DMS 273 (cell line): ENCODE measurements at regions not wholly inside any gene's neighbourhood (a gene's known extent, or its start where the extent isn't known, plus 50 kb on each side); places are given as distances from the start of the nearest gene placed in this dataset.
"Not testable (repeated sequence)": the region's sequence is repeated elsewhere in the genome, so short reads cannot be mapped to it uniquely, and the experiment has no call there.

Experiments used
- DNase-seq: peaks from one replicate; lab custom pipeline; 2025; ENCODE audit not compliant: unreplicated experiment; lab: John Stamatoyannopoulos, UW

GRCh38 chr6:12506159-12506558, 210.4 kb upstream of the PHACTR1 start:
- no peak for DNase-seq

GRCh38 chr6:12507636-12508035, 208.9 kb upstream of the PHACTR1 start:
- no peak for DNase-seq

DNA sequence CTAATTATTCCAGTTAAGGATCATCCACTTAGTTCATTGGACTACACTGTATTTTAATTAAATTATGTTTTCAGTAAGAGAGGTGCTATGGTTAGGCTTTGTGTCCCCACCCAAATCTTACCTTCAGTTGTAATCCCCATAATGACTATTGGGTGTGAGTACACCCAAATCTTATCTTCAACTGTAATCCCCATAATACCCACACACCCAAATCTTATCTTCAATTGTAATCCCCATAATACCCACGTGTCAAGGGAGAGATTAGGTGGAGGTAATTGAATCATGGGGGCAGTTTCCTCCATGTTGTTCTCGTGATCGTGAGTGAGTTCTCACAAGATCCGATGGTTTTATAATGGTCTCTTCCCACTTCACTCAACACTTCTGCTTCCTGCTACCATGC, 208.0 kb upstream of the PHACTR1 start:
- DNase-seq = no peak

DNA sequence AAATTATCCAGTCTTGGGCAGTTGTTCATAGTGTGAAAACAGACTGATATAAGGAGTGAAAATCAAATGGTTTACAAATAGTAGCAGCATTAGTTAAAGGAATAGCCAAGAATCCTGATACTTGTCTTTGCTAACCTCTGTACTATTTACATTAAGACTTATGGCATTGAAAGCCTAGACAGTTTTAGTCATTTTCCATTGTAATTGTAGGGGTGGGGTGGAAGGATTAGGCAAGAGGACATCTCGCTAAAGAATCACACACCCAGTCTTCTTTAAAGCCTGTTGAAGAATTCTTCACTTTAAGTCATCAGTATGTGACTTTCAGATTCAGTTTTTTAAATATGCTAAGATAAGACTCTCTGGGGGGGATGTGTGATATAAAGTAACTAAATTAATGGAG, 207.5 kb upstream of the PHACTR1 start:
- DNase-seq = no peak

DNA sequence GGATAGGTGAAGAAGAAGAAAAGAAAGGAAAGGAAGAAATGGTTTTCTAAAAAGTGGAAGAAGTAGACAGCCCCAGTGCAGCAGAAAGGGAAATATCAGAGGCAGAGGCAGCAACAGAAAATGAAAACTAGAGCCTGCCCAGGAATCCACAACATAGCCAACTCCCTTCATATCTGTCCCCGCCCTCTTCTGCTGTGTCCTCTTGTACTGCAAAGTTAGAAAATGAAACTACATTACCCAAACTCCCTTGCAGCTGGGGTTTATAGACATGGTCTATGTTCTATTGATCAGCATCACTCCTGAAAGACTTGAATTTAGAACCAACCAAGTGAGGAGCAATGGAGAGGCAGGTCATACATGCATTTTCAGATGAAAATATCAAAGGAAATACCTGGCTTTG, 200.5 kb upstream of the PHACTR1 start:
- DNase-seq = no peak

DNA sequence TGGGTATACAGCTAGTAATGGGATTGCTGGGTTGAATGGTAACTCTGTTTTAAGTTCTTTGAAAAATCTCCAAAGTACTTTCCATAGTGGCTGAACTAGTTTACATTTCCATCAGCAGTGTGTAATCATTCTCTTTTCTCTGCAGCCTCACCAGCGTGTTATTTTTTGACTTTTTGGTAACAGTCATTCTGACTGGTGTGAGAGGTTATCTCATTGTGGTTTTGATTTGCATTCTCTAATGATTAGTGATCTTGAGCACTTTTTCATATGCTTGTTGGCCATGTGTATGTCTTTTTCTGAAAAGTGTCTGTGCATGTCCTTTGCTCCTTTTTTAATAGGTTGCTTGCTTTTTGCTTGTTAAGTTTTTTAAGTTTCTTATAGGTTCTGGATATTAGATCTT, 194.2 kb upstream of the PHACTR1 start:
- DNase-seq = no peak

GRCh38 chr6:12523726-12524125, 192.8 kb upstream of the PHACTR1 start:
- DNase-seq = no peak

DNA sequence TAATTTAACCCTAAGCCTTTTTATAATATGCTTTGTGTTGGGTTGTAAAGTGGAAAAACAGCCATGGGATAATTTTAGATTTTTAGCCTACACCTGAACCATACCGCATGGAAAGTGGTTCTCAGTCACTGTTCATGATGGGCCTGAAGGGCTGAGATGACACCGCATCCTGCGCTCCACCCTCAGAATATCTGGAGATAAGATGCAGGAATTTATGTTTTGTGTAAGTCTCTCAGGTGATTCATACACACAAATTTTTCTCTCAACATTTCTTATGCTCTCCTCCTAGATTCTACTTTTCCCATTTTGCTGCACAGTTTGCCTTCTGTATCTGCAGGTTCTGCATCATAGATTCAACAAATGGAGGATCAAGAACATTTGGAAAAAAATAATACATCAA, 191.3 kb upstream of the PHACTR1 start:
- no peak for DNase-seq

DNA sequence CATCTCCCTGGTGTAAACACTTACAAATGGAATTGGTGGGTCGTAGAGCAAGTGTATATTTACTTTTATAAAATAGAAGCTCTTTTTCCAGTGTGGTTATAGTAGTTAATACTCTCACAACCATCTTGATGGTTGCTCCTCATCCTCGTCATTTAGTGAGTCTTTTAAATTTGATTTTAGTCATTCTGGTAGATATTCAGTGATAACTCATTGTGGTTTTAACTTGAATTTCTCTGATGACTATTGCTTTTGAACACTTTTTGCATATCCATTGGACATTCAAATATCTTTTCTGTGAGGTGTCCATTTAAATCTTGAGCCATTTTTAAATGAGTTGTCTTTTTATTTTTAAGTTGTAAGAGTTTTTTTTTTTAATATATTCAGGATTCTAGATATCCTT, 189.2 kb upstream of the PHACTR1 start:
- DNase-seq = no peak

DNA sequence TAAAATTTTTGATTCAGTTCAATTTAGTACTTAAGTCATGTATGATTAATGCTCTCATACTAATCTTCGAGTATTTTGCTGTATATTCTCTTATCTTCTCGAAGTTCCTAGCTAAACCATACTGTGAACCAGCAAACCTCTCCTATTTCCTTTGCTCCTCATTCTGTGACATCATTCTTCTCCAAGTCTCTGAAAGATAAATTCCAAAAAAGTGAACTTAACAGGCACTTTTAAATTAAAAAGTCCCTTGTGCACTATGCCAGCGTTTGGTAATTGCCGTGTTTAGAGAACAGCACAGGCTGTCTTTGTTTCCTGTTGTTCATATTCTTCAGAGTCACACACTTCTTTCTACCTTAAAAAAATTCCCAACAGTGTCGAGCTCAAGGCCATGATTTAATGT, 188.4 kb upstream of the PHACTR1 start:
- no peak for DNase-seq

DNA sequence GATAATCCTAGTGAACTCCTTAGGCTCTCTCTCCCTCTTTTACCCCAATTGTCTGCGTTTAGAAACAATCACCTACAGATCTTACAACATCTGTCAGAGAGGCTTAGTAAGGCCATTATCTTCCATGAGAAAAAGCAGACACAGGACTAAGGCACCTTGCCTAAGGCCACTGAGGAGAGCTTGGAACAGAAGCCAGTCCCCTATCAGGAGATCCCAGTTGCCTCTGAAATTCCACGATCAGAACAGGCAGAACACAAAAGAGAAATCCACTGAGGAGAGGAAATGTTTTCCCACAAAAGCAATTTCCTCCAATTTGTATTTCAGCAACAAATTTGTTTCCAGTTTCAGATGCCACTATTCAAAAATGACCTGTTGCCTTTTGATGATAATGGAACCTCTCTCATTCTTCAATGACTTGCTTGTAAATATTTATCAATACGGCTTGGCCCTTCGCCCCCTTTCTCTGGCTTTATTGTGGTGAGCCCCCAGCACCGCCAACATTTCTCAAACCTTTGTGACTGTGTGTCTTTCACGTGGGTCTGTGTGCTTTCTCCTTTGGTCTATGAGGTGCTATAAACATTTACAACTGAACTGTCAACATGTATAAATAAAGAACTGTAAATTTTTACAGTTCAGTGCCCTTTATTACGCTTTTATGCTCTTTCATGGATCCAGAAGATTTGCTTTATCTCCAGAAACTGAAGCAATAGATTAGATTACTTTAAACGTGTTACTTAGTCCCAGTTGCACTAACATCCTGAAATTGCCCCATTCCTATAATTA, 187.8 kb upstream of the PHACTR1 start:
- no peak for DNase-seq

GRCh38 chr6:12529364-12530019, 187.1 kb upstream of the PHACTR1 start:
- no peak for DNase-seq

GRCh38 chr6:12530345-12530744, 186.2 kb upstream of the PHACTR1 start:
- DNase-seq = no peak

- DNase-seq = no peak
Observed at GRCh38 chr6:12533586-12533985, 183.0 kb upstream of the PHACTR1 start.

DNA sequence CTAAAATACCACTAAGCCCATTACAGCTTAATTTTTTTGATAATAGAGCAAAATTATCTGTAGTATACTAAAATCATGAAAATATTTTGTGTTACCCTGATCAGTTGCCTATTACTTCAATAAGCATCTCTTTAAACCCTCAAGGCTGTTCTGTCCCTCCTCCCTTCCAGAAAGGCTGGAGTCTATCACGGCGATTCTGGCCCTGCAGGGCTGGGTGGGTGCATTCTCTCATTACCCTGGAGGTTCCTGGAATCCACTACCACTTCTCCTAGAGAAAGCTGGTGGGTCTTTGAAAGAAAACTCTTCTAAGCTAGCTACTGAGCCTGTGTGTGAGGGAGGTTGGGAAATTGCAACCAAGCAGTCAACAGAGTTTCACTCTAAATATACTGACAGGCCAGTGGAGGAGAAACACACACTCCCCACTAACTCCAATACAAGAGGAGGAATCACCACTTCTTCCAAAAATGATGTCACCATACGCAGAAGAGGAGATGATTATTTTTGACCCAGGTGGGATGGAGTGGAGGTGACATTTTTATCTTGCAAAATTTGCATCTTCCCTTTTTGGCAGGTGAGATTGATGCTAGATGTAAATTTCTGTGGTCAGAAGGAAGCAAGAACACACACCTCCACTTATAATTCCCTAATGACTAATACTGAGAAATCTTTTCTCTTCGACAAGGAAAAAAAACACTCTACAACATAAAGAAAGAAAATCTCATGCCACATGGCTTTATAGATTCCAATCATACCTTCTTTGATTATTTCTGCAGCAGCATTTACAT, 182.3 kb upstream of the PHACTR1 start:
- DNase-seq = no peak

DNA sequence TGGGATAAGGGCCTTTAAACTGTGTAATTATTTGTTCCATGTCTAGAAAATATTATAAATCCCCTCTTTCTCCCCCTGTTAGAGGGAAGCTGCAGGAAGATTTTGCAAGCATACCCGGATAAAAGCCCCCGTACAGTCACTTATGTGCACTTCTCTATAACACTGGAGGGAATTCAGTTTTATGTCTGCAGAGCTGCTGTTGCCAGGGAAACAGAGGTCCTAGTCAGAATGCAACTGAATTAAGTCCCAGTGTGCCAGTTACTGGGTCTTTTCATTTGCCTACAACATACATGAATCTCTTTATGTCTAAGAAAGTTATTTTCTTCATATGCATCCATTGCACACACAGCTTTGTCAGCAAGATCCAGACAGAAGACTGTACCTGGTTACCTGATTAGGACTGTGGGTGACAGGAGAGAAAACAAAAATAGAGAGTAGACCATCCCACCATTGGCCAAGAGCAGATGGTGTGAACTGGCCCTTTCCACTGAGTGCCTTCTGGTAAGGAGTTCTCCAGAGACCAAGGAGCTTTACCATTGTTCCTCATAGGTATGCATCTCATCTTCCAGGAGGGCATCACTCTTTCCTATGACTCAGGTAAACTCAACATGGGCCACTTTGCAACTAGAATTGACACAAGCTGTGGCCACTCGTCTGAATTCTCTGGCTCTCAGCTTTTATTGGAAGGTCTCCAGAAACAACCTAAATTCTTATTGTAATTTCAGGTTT, 180.8 kb upstream of the PHACTR1 start:
- no peak for DNase-seq

- DNase-seq = no peak
Observed at GRCh38 chr6:12536416-12536815, 180.2 kb upstream of the PHACTR1 start.

DNA sequence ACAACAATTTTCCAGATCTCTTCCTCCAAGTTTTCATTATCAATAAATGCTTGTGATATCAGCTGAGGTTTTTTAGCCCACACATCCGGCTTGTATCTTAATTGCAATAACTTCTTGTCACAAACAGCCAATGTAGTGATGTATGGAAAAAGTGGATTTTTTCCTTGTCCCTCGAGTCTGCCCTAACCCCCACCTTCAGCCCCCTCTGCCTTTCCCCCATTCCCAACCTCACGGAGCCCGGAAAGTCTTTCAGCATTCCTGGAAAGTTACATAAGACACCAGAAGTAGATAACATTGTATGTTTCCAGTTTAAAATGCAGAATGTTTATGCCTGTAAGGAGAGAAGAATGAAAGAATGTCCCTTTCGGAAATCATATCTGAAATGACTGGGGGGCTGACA, 179.2 kb upstream of the PHACTR1 start:
- DNase-seq = no peak

DNA sequence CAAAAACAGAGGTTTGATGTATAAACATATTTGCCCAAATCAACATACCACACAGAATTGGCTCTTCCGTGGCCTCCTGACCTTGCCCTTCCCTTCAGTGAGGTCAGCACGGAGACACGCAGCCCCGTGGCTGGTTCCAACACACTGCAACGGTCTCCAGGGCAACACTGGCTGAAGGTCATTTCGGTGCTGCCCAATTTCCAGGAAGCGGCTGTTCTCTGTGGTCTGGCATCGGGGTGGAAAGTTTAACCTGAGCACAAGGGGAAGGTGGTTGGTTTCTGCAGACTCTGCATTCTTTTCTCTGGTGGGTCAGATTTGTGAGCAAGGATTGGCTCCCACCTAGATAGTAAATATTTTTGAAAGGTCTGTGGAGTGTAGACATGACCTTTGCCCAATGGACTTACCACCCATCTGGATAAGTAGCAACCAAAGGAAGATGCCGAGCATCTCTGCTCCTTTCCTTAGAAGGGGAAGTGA, 177.6 kb upstream of the PHACTR1 start:
- DNase-seq = no peak

GRCh38 chr6:12542319-12543115, 174.1 kb upstream of the PHACTR1 start:
- not testable (repeated sequence) for DNase-seq
